ENCODE measurements at regions not wholly inside any gene's neighbourhood (a gene's known extent, or its start where the extent isn't known, plus 50 kb on each side); places are given as distances from the start of the nearest gene placed in this dataset.
A peak's percentile ranks its signal among the peaks of the same experiment; 100 is the strongest.

DNA sequence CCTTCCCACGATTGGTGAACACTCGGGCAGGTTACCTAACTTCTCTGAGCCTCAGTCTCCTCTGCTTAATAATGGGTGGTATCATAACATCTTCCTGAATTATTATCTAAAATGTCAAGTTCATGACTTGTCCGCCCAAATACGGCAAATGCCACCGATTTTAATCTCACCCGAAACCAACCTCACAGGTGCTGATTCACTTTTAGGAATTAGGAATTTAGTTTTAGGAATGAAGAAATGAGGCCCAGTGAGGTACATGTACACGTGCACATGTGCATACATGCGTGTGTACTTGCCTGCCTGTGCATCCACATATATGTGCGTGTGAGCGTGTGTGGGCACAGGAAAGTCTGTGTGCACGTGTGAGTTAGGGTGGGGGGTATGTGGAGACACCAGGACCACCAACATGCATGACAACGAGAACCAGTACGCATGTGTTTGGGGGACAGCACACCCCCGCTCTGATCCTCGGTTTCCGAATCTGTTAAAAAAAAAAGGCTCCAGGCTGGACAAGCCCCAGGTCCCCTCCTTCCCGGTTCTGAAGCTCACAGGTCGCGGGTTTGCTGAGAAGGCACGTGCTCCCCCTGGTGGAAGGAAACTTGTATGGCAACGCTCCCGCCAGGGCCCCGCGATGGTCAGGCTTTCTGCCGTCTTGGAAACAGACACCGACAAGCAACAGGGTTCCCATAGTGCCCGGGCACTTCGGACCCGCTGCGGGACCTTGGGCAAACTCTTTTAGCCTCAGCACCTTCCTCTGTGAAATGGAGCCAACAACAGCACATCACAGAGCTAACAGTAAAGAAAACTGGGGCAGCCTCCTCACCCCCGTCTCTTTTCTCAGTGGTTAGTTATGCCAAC is 219.2 kb downstream of the RBFOX3 start:
- no peak overlapping the region for H3K9ac ChIP-seq (ENCODE audit: low read length)
- H3K4me2 ChIP-seq (ENCODE audit: low read length): 0 out of 2 replicates have a peak overlapping the region, but pooled peaks have one; percentile 3
- ATAC-seq: peak; percentile 59
- peak; percentile 89 for DNase-seq
- POLR2A ChIA-PET (ENCODE audit: unreplicated experiment): interaction anchor here (0.6 to 0.7 kb wide), 4 partner anchors 9 to 248 kb away, joined by 3 to 4 read pairs (median 4); no protein-coding TSS in a partner anchor
- BruUV-seq (replicated peaks): no TSS peak
- no peaks in the 10 kb centered on the region for H3K36me3 ChIP-seq (ENCODE audit: low read depth, low read length)
- intact Hi-C loops (cut with micrococcal nuclease): loop anchor here (1.0 kb wide), 1 partner anchor 304 kb away; no protein-coding TSS in a partner anchor
- H3K4me1 ChIP-seq (ENCODE audit: insufficient read depth, low read length): no peaks in the 10 kb centered on the region
- H3F3A ChIP-seq (ENCODE audit: low read length, unreplicated experiment): no peaks in the 10 kb centered on the region
- 0 out of 2 replicates have a peak overlapping the region, but pooled peaks have one; percentile 10 for H2AFZ ChIP-seq (ENCODE audit: low read length)
- no peaks in the 10 kb centered on the region for H3K9me2 ChIP-seq (replicated peaks; ENCODE audit: low read length)
- H3K9me3 ChIP-seq (ENCODE audit: low read length): no peaks in the 10 kb centered on the region
- H3K4me3 ChIP-seq (ENCODE audit: low read length): no peak overlapping the region
- TF ChIP-seq, protein P1, sequence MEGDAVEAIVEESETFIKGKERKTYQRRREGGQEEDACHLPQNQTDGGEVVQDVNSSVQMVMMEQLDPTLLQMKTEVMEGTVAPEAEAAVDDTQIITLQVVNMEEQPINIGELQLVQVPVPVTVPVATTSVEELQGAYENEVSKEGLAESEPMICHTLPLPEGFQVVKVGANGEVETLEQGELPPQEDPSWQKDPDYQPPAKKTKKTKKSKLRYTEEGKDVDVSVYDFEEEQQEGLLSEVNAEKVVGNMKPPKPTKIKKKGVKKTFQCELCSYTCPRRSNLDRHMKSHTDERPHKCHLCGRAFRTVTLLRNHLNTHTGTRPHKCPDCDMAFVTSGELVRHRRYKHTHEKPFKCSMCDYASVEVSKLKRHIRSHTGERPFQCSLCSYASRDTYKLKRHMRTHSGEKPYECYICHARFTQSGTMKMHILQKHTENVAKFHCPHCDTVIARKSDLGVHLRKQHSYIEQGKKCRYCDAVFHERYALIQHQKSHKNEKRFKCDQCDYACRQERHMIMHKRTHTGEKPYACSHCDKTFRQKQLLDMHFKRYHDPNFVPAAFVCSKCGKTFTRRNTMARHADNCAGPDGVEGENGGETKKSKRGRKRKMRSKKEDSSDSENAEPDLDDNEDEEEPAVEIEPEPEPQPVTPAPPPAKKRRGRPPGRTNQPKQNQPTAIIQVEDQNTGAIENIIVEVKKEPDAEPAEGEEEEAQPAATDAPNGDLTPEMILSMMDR (conservative IDR thresholded peaks at IDR 0.05; ENCODE audit: low read depth, low read length): peak; percentile 96
- TF ChIP-seq EZH2 (IDR thresholded peaks at IDR 0.05; ENCODE audit: low read length, unreplicated experiment): no peak
- H4K20me1 ChIP-seq (ENCODE audit: low read length): no peaks in the 10 kb centered on the region
- no peak overlapping the region for H3K27ac ChIP-seq (ENCODE audit: low read length)
- CTCF ChIA-PET: interaction anchor here (0.6 to 1.7 kb wide), 9 partner anchors 9 to 346 kb away, joined by 3 to 15 read pairs (median 6); no protein-coding TSS in a partner anchor
- peaks cover 91% of the 10 kb centered on the region for H3K27me3 ChIP-seq (ENCODE audit: low read length)
- H3K79me2 ChIP-seq (ENCODE audit: low read length): no peaks in the 10 kb centered on the region

DNA sequence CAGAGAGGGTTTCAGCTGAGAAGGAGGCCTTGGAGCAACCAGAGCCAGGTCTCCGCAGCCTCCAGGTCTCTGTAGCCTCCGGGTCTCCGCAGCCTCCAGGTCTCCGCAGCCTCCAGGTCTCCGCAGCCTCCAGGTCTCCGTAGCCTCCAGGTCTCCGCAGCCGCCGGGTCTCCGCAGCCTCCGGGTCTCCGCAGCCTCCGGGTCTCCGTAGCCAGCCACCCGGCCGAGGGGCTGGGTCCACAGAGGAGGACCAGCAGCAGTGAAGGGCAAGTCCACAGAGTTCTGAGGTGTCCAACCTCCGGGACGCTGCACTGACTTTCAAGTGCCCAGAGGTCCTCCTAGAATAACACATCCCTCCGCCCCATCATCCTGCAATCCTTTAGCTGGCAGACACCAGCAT is 221.0 kb downstream of the RBFOX3 start:
- no peaks in the 10 kb centered on the region for H3K4me1 ChIP-seq (ENCODE audit: insufficient read depth, low read length)
- no peak for ATAC-seq
- no peak overlapping the region for H3K9ac ChIP-seq (ENCODE audit: low read length)
- DNase-seq: no peak
- CTCF ChIA-PET: no interaction called here
- no peak overlapping the region for H3K4me3 ChIP-seq (ENCODE audit: low read length)
- H3F3A ChIP-seq (ENCODE audit: low read length, unreplicated experiment): no peaks in the 10 kb centered on the region
- POLR2A ChIA-PET (ENCODE audit: unreplicated experiment): no interaction called here
- H3K27ac ChIP-seq (ENCODE audit: low read length): no peak overlapping the region
- no peaks in the 10 kb centered on the region for H3K9me3 ChIP-seq (ENCODE audit: low read length)
- BruUV-seq (replicated peaks): no TSS peak
- H3K27me3 ChIP-seq (ENCODE audit: low read length): peaks cover 90% of the 10 kb centered on the region
- H3K36me3 ChIP-seq (ENCODE audit: low read depth, low read length): no peaks in the 10 kb centered on the region
- no peaks in the 10 kb centered on the region for H3K9me2 ChIP-seq (replicated peaks; ENCODE audit: low read length)
- no peak overlapping the region for H2AFZ ChIP-seq (ENCODE audit: low read length)
- TF ChIP-seq EZH2phosphoT487 (IDR thresholded peaks at IDR 0.05; ENCODE audit: borderline replicate concordance, low read length) (no peak), EZH2 (IDR thresholded peaks at IDR 0.05; ENCODE audit: low read length, unreplicated experiment) (no peak)
- TF ChIP-seq, protein P1 (conservative IDR thresholded peaks at IDR 0.05; ENCODE audit: low read depth, low read length): no peak
- no peak overlapping the region for H3K4me2 ChIP-seq (ENCODE audit: low read length)
- H3K79me2 ChIP-seq (ENCODE audit: low read length): no peaks in the 10 kb centered on the region
- H4K20me1 ChIP-seq (ENCODE audit: low read length): no peaks in the 10 kb centered on the region
- intact Hi-C loops (cut with micrococcal nuclease): no loop called here
